GM19328 (cell line): ENCODE measurements at regions not wholly inside any gene's neighbourhood (a gene's known extent, or its start where the extent isn't known, plus 50 kb on each side); places are given as distances from the start of the nearest gene placed in this dataset.
A peak's percentile ranks its signal among the peaks of the same experiment; 100 is the strongest.
"Not testable (repeated sequence)": the region's sequence is repeated elsewhere in the genome, so short reads cannot be mapped to it uniquely, and the experiment has no call there.

Experiments
- ATAC-seq: cut with Tn5 transposase; IDR thresholded peaks from one replicate; pipeline ENCODE4 v1.9.1; 2021; ENCODE audit warnings: mild to moderate bottlenecking, moderate library complexity; ENCODE audit not compliant: unreplicated experiment

- ATAC-seq = no peak
Measured at GRCh38 chr9:587527-587926, 254.0 kb upstream of the DMRT1 start.

GRCh38 chr9:588981-589380 lies 252.5 kb upstream of the DMRT1 start:
- ATAC-seq = no peak

GRCh38 chr9:589723-590122 lies 251.8 kb upstream of the DMRT1 start:
- ATAC-seq = no peak

DNA sequence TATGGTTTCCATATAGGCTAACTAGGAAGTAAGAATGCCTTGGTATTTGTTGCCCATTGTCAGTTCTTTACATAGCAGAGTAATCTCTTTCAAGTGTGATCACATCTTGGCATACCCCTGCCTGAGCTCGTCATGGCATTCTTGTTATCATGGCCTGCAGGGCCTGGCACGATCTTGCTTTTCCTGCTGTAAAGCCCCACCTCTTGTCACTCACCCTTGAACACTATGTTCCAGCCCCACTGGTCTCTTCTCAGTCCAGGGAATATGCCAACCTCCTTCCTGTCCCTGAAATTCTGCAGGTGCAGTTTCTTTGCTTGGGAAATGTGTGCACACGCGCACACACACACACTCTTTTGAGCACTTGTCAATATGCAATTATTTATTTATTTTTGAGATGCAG lies 250.2 kb upstream of the DMRT1 start:
- ATAC-seq = no peak

- no peak for ATAC-seq
Measured at GRCh38 chr9:592225-592624, 249.3 kb upstream of the DMRT1 start.

DNA sequence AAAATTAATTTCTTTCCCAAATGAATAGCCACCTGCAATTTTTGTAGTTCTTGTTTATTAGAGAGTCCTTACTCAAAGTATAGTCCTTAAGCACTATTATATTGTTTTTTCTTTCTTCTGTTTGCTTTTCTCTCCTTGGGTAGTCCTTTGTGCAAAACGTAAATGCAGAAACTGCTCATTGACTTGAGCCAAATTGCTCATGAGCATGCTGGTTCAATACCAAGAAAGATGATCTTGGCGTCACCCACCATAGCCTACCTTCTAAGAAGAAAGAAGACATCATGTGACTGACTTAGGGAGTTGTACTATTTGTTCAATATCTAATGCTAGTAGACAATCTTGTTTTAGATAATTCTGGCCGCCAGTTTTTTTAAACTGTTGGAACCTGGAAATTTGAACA lies 248.8 kb upstream of the DMRT1 start:
- no peak for ATAC-seq

GRCh38 chr9:593809-594208 lies 247.7 kb upstream of the DMRT1 start:
- no peak for ATAC-seq

GRCh38 chr9:596703-597102 lies 244.8 kb upstream of the DMRT1 start:
- ATAC-seq = no peak

- ATAC-seq = no peak
Measured at GRCh38 chr9:600006-600405, 241.5 kb upstream of the DMRT1 start.

DNA sequence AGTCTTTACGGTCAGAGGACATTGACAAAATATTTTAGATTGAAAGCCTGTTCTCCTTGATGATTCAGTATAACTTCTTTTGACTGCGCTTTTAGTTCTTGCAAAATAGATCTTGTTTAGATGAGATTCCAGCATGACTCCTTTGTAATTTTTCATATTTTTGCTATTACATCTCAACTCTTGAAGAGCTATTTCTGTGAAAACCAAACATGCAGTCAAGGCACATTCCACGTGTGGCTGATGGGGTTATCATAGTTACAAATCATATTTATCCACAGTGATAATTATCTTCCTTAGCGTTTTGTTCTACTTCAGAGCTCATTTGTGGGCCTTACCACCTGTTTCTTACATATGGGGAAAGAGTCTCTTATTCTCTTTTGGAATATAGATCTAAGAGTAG lies 238.8 kb upstream of the DMRT1 start:
- ATAC-seq = no peak

- no peak for ATAC-seq
Measured at GRCh38 chr9:603126-603525, 238.4 kb upstream of the DMRT1 start.

GRCh38 chr9:607417-607816 lies 234.1 kb upstream of the DMRT1 start:
- no peak for ATAC-seq

- peak; percentile 81 for ATAC-seq
Measured at GRCh38 chr9:613771-614347, 227.6 kb upstream of the DMRT1 start.

DNA sequence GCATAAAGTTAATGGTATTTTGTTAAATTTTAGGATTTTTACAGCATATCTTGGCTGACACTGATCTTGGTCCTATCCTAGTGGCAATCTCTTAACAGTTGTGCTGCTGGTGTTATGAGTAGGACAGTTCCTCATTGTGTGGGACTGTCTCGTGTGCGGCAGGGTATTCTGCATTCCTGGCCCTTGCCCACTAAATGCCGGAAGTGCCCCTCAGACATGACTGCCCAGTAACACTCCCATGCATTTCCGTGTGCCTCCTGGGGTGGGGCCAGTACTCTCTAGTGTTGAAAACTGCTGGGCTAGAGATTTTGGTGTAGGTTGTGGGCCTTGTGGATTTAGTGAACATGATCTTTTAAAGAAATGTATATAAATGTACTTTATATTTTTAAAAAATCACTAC lies 227.1 kb upstream of the DMRT1 start:
- ATAC-seq = no peak

DNA sequence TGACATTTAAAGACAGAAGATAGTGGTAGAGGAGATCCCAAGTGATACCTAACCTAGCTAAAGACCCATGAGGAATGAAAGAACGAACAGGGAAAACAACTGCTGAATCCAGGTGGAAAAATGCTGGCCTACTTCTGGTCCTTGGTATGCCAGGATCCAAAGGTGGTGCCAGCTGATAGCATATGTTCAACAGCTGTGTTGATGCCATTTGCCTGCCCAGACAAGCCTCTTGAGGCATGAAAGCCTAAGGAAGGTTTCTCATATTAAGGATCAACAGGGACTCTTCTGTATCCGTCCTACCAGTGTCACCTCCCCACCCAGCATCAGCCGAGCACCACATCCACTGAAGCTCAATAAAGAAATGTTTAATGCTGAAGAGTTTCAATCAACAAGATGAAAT lies 225.7 kb upstream of the DMRT1 start:
- ATAC-seq = no peak

GRCh38 chr9:616694-617093 lies 224.8 kb upstream of the DMRT1 start:
- ATAC-seq = no peak

GRCh38 chr9:617445-618085 lies 223.9 kb upstream of the DMRT1 start:
- no peak for ATAC-seq

- no peak for ATAC-seq
Measured at GRCh38 chr9:618478-618877, 223.0 kb upstream of the DMRT1 start.

DNA sequence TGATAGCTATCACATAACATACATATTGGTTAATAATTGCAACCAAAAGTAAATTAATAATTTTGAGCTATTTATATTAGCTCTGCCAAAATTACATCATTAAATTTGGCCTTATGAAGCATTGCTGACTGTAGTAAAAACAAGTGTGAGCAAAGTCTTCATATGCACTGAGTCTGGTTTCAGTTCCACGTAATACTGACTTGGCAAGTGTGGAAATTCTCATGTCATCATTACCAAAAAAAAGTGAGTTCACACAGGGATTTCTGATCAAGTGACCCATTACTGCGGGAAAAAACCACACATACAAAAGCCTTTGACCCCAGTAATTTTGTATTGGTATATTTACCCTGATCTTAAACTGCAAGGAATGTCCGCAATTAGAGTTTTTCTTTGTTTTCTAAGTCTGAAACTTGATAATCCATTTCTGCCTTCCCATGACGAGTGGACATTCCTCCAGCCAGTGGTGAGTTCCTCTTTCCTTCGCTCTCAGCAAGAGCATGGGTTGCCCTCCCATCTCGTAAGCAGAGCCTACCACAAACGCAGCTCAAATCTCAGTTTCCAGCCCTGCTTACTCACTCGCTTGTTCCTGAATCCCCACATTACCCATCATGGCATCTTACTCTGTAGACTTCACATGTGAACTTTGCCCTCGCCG lies 220.2 kb upstream of the DMRT1 start:
- ATAC-seq = no peak

DNA sequence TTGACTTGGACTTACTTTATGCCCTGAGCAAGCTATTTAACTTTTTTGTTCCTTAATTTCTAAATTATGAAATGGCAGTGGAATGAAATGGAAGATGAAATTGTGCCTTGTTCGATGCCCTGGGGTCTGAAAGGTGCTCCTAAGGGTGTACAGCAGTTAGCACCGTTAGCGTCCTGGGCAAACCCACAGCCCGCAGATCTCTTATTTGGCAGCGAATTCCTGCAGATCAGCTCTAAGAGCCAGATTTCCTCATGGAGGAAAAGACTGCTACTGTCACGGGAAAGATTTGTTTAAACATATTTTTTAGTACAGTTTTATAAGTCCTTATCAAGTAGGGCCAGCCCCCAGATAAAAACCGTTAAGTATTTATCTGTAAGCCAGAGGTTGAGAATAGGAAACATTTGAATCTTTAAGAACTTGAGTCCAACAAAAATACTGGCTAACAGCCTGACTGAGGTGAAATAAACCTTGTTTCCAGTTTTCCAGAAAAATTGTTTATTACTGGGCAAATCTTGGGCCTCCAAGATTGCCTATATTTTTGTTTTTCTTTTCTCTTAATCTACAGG lies 216.5 kb upstream of the DMRT1 start:
- ATAC-seq = no peak

DNA sequence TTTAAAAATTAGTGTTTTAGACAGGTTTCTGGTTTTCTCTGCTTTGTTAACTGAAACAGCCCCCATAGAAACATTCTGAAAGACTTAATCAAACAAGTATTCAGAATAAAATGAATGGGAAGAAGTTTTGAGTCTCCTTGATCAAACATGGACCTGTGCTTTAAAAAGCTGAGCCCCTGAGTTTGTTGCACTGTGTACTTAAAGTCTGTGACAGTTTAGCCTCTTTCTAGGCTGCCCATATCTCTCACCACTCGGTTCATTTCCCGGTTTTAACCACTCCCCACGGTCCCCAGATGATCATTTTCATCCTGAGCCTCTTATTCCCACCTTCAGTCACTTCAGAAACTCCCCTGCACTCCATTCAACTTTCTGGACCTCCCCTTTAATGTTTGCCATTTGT lies 215.9 kb upstream of the DMRT1 start:
- ATAC-seq = no peak

DNA sequence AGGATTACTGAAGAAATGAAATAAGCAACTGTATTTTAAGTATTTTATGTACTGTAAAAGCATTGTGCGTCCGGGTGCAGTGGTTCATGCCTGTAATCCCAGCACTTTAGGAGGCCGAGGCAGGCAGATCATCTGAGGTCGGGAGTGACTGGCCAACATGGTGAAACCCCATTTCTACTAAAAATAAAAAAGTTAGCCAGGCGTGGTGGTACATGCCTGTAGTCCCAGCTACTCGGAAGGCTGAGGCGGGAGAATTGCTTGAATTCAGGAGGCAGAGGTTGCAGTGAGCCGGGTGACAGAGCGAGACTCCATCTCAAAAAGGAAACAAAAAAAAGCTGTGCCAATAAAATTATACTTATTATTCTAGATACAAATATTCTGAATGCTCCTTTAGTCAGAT lies 215.4 kb upstream of the DMRT1 start:
- ATAC-seq = not testable (repeated sequence)
